ENCODE measurements at regions not wholly inside any gene's neighbourhood (a gene's known extent, or its start where the extent isn't known, plus 50 kb on each side); places are given as distances from the start of the nearest gene placed in this dataset.

GRCh38 chr10:10785627-10786026 is 232.0 kb upstream of the CELF2 start:
- TF ChIP-seq, protein P1, sequence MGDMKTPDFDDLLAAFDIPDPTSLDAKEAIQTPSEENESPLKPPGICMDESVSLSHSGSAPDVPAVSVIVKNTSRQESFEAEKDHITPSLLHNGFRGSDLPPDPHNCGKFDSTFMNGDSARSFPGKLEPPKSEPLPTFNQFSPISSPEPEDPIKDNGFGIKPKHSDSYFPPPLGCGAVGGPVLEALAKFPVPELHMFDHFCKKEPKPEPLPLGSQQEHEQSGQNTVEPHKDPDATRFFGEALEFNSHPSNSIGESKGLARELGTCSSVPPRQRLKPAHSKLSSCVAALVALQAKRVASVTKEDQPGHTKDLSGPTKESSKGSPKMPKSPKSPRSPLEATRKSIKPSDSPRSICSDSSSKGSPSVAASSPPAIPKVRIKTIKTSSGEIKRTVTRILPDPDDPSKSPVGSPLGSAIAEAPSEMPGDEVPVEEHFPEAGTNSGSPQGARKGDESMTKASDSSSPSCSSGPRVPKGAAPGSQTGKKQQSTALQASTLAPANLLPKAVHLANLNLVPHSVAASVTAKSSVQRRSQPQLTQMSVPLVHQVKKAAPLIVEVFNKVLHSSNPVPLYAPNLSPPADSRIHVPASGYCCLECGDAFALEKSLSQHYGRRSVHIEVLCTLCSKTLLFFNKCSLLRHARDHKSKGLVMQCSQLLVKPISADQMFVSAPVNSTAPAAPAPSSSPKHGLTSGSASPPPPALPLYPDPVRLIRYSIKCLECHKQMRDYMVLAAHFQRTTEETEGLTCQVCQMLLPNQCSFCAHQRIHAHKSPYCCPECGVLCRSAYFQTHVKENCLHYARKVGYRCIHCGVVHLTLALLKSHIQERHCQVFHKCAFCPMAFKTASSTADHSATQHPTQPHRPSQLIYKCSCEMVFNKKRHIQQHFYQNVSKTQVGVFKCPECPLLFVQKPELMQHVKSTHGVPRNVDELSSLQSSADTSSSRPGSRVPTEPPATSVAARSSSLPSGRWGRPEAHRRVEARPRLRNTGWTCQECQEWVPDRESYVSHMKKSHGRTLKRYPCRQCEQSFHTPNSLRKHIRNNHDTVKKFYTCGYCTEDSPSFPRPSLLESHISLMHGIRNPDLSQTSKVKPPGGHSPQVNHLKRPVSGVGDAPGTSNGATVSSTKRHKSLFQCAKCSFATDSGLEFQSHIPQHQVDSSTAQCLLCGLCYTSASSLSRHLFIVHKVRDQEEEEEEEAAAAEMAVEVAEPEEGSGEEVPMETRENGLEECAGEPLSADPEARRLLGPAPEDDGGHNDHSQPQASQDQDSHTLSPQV (IDR thresholded peaks at IDR 0.05) = no peak
- TF ChIP-seq YY1 (IDR thresholded peaks at IDR 0.05; ENCODE audit: low read depth, low read length) = no peak
- TF ChIP-seq CUX1 (IDR thresholded peaks at IDR 0.05; ENCODE audit: insufficient replicate concordance, low read depth, low read length) = no peak
- TF ChIP-seq, protein P2, sequence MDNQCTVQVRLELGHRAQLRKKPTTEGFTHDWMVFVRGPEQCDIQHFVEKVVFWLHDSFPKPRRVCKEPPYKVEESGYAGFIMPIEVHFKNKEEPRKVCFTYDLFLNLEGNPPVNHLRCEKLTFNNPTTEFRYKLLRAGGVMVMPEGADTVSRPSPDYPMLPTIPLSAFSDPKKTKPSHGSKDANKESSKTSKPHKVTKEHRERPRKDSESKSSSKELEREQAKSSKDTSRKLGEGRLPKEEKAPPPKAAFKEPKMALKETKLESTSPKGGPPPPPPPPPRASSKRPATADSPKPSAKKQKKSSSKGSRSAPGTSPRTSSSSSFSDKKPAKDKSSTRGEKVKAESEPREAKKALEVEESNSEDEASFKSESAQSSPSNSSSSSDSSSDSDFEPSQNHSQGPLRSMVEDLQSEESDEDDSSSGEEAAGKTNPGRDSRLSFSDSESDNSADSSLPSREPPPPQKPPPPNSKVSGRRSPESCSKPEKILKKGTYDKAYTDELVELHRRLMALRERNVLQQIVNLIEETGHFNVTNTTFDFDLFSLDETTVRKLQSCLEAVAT (IDR thresholded peaks at IDR 0.05) = no peak
- no peak for TF ChIP-seq CEBPB (IDR thresholded peaks at IDR 0.05; ENCODE audit: borderline replicate concordance in 1 of 2, low read depth in 2 of 2, low read length in 2 of 2)
- no peak for TF ChIP-seq YBX1 (IDR thresholded peaks at IDR 0.05)
- TF ChIP-seq MTA3 (IDR thresholded peaks at IDR 0.05; ENCODE audit: borderline replicate concordance, low read length) = no peak
- no peak for TF ChIP-seq CTCF (IDR thresholded peaks at IDR 0.05 in 2 of 3, conservative IDR thresholded peaks at IDR 0.05 in 1 of 3; ENCODE audit: control insufficient read depth in 2 of 3, extremely low read depth in 1 of 3, insufficient read depth in 1 of 3, low read depth in 3 of 3, low read length in 3 of 3)
- no peak for TF ChIP-seq EP300 (IDR thresholded peaks at IDR 0.05; ENCODE audit: borderline replicate concordance in 1 of 2, control insufficient read depth in 1 of 2, low read depth in 2 of 2, low read length in 2 of 2)
- TF ChIP-seq SMC3 (IDR thresholded peaks at IDR 0.05; ENCODE audit: borderline replicate concordance, low read length) = no peak
- TF ChIP-seq ZNF274 (IDR thresholded peaks at IDR 0.05; ENCODE audit: insufficient read depth, insufficient read length) = no peak
- no peak for TF ChIP-seq TBL1XR1 (IDR thresholded peaks at IDR 0.05; ENCODE audit: low read depth, low read length)
